Astrocyte of the spinal cord (primary cell): ENCODE measurements at regions not wholly inside any gene's neighbourhood (a gene's known extent, or its start where the extent isn't known, plus 50 kb on each side); places are given as distances from the start of the nearest gene placed in this dataset.

Experiments used
- DNase-seq: peaks from one replicate; pipeline ENCODE4 v3.0.0; 2011; ENCODE audit warnings: low read depth, low spot score
- H3K4me3 ChIP-seq: 2 replicates; pipeline ENCODE4 v1.5.1; 2011; ENCODE audit warnings: low read depth, mild to moderate bottlenecking, low read length, moderate library complexity
- CTCF ChIP-seq: IDR thresholded peaks from 2 replicates; pipeline ENCODE4 v1.5.1; 2012; ENCODE audit warnings: low read depth, mild to moderate bottlenecking, low read length, inconsistent platforms
- in situ Hi-C: cut with HindIII; loops from 2 replicates; pipeline ENCODE4 v1.10.0; 2017; ENCODE audit warnings: low sequenced_read_pairs

DNA sequence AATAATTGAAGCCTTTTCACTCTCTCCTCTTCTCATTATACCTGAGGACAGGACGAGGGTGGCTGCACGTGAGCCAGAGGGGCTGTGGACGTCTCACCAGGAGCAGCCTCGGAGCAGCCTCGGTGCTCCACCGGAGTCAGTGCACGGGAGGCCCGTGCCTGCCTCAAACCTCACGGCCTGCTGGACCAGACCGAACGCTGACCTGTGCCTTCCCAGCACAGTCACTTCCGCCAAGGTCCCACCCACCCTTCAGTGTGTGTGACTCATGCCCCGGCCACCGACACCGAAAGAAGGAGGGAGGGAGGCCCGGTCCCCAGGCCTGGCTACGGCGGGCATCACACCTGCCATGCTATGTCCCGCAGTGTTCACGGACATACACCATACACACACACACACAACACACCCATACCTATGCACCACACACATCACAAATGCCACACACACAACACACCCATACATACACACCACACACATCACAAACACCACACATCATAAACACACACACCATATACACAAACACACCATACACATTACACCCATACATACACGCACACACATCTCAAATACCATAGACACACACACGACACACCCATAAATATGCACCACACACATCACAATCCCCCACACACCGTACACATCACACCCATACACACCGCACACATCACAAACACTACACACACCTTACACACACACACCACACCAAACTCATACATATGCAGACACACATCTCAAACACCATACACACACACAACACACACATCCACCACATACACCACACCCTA is 1506.5 kb downstream of the TBC1D22A start:
- H3K4me3 ChIP-seq, result no peak overlapping the region
- in situ Hi-C loops, result no loop called here
- no peak for DNase-seq
- TF ChIP-seq CTCF, result no peak

DNA sequence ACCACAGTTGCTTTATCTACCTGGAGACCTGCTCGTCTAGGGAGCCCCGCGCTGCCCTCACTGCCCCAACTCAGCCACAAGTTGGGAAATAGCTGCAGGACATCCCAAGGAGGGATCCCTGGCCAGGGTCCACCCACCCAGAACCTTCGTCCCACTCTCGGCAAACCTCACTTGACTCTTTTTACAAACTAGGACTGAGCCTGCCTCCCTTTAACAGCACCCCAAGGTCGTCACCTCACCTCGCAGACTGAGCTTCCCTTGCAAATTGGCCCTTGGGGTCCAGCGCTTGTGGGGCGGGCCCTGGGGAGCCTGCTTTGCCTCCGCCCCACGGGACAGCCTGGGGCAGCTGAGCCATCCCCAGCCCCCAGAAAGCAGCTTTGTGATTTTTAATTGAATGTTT is 1505.8 kb downstream of the TBC1D22A start:
- no peak overlapping the region for H3K4me3 ChIP-seq
- no peak for DNase-seq
- no peak for TF ChIP-seq CTCF
- in situ Hi-C loops, result no loop called here

- no peak overlapping the region for H3K4me3 ChIP-seq
- DNase-seq, result no peak
- in situ Hi-C loops, result no loop called here
- no peak for TF ChIP-seq CTCF
These were observed 1505.2 kb downstream of the TBC1D22A start for GRCh38 chr22:48267681-48268080.

- in situ Hi-C loops, result no loop called here
- no peak for TF ChIP-seq CTCF
- DNase-seq, result no peak
- H3K4me3 ChIP-seq, result no peak overlapping the region
These were observed 1502.7 kb downstream of the TBC1D22A start for GRCh38 chr22:48265000-48265625.

DNA sequence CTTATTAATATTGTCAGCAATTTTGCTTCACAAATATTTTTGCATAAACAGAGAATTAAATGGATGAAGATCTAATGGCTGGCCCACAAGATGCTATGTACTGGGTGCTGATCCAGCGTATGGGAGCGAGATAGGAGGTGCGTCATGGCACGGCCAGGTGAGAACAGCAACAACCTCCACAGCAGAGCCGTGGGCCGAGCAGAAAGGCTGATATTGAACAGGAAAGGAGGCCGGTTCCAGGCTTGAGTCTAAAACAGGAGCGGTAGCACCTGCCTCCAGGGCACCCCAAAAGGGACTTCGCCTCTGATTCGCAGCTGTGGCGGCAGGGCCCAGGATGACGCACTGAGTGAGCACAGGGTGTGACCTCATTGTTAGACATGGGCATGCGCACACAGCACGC is 1502.1 kb downstream of the TBC1D22A start:
- no peak overlapping the region for H3K4me3 ChIP-seq
- no peak for DNase-seq
- no peak for TF ChIP-seq CTCF
- in situ Hi-C loops, result no loop called here

DNA sequence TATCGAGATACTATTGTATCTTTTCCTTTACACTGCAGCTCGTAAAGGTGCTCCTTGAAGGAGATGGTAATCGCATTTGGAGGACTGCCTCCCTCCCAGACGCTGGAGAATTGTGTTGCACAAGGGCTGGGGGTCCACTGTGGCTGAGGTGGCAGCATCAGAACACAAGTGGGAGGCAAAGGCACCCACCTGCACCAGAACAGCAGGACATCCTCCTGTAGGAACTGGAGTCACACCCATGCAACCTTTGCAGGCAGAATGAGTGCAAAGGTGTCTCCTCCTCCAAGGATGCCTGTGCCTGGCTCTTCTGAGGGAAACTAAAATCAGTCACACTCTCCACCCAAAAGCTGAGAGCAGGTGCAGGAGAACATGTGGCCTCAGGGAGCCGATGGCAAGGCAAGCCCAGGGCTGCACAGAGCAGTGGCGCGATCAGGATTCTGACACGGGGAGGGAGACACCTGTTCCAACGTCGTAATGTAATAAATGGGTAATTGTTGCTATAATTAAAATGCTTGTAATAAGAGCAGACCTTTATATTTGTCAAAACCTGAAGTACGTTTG is 1501.4 kb downstream of the TBC1D22A start:
- no peak for DNase-seq
- H3K4me3 ChIP-seq, result no peak overlapping the region
- in situ Hi-C loops, result no loop called here
- no peak for TF ChIP-seq CTCF
